ENCODE measurements at regions not wholly inside any gene's neighbourhood (a gene's known extent, or its start where the extent isn't known, plus 50 kb on each side); places are given as distances from the start of the nearest gene placed in this dataset.

DNA sequence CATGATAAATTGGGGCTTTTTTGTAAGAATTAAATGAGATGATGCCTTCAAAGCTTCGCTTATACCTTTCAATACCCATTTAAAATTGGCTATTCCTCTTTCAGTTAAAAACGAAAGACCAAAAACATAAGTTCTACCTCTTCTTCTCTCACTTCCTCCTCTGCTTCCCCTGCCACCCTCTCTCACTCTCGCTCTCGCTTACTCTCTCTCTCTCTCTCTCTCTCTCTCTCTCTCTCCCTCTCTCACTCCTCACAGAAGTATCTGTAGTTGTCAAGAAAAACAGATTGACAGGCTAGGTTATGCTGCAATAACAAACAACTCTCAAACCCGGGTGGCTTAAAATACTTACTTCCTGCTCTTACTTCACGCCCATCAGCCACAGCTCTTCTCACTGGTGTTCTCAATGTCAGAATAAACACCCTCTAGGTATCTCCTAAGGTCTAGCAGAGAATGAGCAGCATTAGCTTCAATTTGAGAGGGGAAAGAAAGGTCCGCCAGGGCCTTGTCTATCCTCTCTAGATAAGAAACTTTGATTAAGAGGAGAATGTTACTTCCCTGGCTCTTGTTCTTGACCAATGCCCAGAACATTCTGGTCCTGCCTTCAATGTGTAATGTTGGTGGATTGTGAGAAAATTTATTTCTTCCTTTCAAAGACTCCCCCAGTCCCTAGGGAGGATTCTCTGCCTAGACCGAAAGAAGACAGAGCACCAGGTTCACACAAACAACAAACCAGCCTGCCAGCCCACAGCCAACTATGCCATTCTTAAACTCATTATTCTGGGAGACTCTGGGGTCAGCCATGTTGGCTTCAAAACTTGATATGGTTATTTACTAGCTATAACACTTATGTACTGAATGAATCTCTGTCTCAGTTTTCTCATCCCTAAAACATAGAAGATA lies 1028.7 kb downstream of the XPNPEP1 start:
- no peak for TF ChIP-seq Cebpa-rat (IDR thresholded peaks at IDR 0.05)
- H3K27ac ChIP-seq: no peak overlapping the region
- H3K36me3 ChIP-seq: no peaks in the 10 kb centered on the region
- H3K4me3 ChIP-seq: no peak overlapping the region
- H4K20me1 ChIP-seq: no peaks in the 10 kb centered on the region
- no peaks in the 10 kb centered on the region for H3K9me3 ChIP-seq
- peaks cover 13% of the 10 kb centered on the region for H3K4me1 ChIP-seq
- H3K27me3 ChIP-seq: no peaks in the 10 kb centered on the region
- no peak overlapping the region for H3K9ac ChIP-seq
- H3K4me2 ChIP-seq: peak overlapping the region; percentile 39

DNA sequence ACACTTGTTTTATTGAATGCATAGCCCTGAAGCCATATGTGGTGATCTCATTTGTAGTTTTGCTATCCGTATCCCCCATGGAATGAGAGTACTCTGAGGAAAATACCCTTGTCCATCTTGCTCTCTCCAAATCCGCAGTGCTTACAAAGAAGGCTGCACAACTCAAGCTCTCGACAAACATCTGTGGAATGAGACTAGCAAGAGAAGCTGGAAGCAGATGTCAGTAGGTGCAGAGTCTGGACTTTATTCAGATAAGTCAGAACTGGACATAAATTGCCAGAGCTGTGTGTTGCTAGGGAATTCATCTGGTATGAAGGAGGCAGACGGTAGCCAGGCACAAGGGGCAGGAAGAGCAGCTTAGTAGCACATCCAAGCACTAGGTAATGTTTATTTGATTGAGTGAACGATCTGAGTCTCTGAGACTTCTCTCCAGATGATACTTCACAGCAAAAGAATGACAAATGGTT lies 1046.2 kb downstream of the XPNPEP1 start:
- Histone ChIP-seq H3K4me2 (no peak overlapping the region), H3K4me3 (no peak overlapping the region), H3K9me3 (no peaks in the 10 kb centered on the region), H3K4me1 (no peaks in the 10 kb centered on the region), H3K9ac (no peak overlapping the region), H3K27me3 (no peaks in the 10 kb centered on the region), H3K36me3 (no peaks in the 10 kb centered on the region), H3K27ac (no peak overlapping the region), H4K20me1 (no peaks in the 10 kb centered on the region)
- no peak for TF ChIP-seq Cebpa-rat (IDR thresholded peaks at IDR 0.05)

DNA sequence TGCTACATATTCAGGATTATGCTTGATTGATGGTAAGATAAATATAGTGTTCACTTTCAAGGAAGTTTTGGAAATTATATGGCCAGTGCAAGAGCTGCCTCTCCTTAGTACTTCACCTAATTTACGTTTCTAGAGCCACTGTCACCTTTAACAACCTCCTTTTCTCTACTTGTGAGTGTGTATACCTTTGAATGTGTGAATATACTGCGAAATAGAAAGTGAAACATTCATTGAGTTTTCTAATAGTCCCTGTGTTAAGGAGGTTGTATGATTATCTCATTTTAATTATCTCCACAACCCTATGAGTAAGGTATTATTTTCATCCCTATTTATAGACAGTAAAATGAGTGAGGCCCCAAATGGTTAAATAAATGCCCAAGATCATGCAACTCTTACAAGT lies 1050.5 kb downstream of the XPNPEP1 start:
- Histone ChIP-seq H3K36me3 (no peaks in the 10 kb centered on the region), H3K27me3 (no peaks in the 10 kb centered on the region), H3K27ac (no peak overlapping the region), H3K9me3 (no peaks in the 10 kb centered on the region), H3K4me1 (no peaks in the 10 kb centered on the region), H4K20me1 (no peaks in the 10 kb centered on the region), H3K4me3 (no peak overlapping the region), H3K9ac (no peak overlapping the region), H3K4me2 (no peak overlapping the region)
- no peak for TF ChIP-seq Cebpa-rat (IDR thresholded peaks at IDR 0.05)

DNA sequence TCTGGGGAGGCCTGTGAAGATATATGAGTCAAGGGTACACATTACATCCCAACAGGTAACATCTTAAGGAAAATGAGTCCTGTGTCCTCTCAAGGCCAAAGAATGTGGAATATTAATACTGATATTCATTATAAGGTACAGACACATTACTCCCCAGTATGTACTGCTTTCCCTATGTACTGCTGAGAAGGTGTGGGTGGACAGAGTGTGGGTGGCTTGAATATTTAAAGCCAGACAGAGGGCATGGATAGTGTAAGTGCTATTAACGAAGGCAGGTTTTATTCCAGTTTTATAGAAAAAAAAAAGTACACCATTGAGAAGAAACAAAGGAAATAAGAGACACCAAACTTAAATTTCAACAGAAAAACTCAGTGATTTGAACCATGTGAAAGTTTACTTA lies 1054.4 kb downstream of the XPNPEP1 start:
- Histone ChIP-seq H3K4me3 (no peak overlapping the region), H3K27ac (no peak overlapping the region), H3K4me2 (no peak overlapping the region), H3K27me3 (no peaks in the 10 kb centered on the region), H3K9me3 (no peaks in the 10 kb centered on the region), H4K20me1 (no peaks in the 10 kb centered on the region), H3K4me1 (no peaks in the 10 kb centered on the region), H3K9ac (no peak overlapping the region), H3K36me3 (no peaks in the 10 kb centered on the region)
- no peak for TF ChIP-seq Cebpa-rat (IDR thresholded peaks at IDR 0.05)

DNA sequence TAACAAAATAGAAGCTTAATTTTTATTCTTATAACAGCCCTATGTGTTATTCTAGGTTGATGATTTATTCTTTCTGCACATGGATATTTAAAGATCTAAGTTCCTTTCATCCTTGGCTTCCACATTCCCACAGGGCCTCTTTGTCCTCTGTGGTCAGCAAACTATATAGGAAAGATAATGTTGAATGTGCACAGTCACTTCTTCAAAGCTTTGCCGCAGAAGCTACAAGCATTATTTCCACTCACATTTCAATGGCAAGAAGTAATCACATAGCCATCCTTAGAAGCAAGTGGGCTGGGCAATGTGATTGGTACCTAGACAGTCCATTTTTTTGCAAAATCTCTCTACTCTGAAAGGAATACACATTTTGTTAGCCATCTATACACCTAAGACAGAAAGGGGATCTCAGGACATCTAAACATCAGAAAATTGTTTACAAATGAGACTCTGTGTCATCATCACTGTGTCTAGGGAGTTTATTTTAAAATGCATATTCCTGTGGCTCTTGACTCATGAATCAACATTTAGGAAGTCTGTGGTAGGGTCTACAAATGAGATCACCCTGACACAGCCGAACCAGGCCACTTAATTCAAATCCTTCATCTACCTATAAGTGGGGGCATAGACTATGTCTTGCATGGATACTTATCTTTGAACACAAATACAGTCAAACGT lies 1060.5 kb downstream of the XPNPEP1 start:
- H3K9me3 ChIP-seq: no peaks in the 10 kb centered on the region
- no peaks in the 10 kb centered on the region for H3K36me3 ChIP-seq

DNA sequence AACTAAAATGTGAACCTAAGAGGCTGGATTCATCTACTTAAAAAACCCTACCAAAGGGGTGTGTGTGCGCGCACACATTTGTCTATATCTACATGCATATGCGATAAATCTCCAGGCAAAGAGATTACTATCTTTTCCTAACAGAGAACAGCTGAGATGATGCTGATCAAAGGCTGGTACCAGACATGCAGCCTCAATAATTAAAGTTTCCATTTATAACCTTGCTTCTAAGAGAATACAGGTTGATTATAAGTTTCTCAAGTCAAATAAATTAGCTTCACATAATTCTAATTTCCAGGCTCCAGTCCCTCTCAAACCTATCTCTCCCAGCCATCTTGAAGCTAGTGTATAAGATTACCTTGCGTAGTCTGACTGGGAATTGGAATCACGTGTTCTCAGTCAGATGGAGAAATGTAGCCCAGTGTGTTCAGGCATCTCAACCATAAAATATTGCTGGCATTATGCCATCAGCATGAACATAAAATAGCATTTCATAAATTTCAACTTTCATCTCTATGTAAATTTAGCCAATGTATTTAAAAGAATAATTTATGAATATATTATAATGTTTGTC lies 1062.0 kb downstream of the XPNPEP1 start:
- Histone ChIP-seq H3K4me2 (no peak overlapping the region), H3K27ac (no peak overlapping the region), H3K9ac (no peak overlapping the region), H4K20me1 (no peaks in the 10 kb centered on the region), H3K9me3 (no peaks in the 10 kb centered on the region), H3K4me3 (no peak overlapping the region), H3K4me1 (no peaks in the 10 kb centered on the region), H3K36me3 (no peaks in the 10 kb centered on the region), H3K27me3 (no peaks in the 10 kb centered on the region)
- TF ChIP-seq Cebpa-rat (IDR thresholded peaks at IDR 0.05): no peak

More for the DNA sequence above, 1060.5 kb downstream of the XPNPEP1 start:
- Histone ChIP-seq H4K20me1 (no peaks in the 10 kb centered on the region), H3K4me1 (no peaks in the 10 kb centered on the region), H3K27ac (no peak overlapping the region), H3K9ac (no peak overlapping the region), H3K27me3 (no peaks in the 10 kb centered on the region), H3K4me3 (no peak overlapping the region), H3K4me2 (no peak overlapping the region)
- TF ChIP-seq Cebpa-rat (IDR thresholded peaks at IDR 0.05): no peak

DNA sequence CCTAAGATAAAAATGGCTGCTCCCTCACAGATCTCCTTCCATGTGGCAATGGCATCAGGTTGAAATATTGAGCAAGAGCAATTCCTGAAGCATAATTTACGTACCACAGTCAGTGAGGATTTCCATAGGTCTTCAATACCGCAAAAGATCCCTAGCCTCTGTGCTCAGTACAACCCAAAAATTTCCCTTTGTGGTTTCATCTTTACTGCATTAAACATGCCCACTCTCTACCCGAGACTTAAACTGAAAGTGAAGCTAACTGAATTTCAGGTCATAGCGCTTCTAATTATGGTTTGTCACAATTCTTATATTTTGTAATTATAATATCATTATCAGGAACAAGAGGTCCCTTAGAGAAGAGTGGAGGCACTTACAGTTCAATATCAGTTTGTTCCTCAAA lies 1071.1 kb downstream of the XPNPEP1 start:
- peak overlapping the region; percentile 44; the same call in 1 of the 2 replicates for H3K27ac ChIP-seq
- no peak overlapping the region for H3K9ac ChIP-seq
- no peaks in the 10 kb centered on the region for H3K9me3 ChIP-seq
- no peak; the same call in 1 of the 2 replicates for TF ChIP-seq Cebpa-rat (IDR thresholded peaks at IDR 0.05)
- peak overlapping the region; percentile 53 for H3K4me2 ChIP-seq
- no peak overlapping the region for H3K4me3 ChIP-seq
- no peaks in the 10 kb centered on the region for H4K20me1 ChIP-seq
- no peaks in the 10 kb centered on the region for H3K36me3 ChIP-seq
- peaks cover 44% of the 10 kb centered on the region for H3K4me1 ChIP-seq
- H3K27me3 ChIP-seq: no peaks in the 10 kb centered on the region

DNA sequence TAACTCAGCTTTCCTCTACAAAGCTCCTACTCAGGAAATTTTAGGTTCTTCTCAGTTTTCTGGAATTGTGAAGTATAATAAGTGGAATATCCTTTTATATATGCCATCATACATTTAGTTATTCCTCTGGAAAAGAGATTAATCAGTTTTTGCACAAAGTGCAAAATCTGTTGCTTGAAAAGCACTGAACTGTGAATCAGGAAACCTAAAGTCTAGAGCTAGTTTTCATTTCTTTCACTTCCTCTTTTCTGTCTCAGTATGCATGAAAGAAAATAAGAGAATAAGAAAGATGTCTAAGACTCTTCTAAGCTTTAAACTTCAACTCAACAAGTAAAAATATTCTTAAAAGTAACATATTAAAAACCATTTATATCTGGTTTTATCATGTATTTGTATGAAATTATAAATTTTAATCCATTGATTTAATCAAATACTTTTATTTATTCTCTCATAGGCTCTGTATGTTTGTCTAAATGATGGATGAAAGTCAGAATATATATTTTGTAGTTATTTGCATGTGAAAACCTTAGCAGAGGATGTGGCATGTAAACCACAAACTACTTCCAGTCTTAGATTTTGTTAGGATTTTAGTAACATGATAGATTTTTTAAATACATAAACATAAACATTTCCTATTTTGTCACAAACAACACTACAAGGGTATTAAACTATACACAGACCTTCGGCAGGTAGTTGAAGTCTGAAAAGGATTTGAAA lies 1073.0 kb downstream of the XPNPEP1 start:
- no peaks in the 10 kb centered on the region for H3K27me3 ChIP-seq
- H3K9me3 ChIP-seq: no peaks in the 10 kb centered on the region
- H4K20me1 ChIP-seq: no peaks in the 10 kb centered on the region
- peak overlapping the region; percentile 2; the same call in 1 of the 2 replicates for H3K27ac ChIP-seq
- peak overlapping the region; percentile 31 for H3K4me2 ChIP-seq
- no peak overlapping the region for H3K4me3 ChIP-seq
- peaks cover 44% of the 10 kb centered on the region for H3K4me1 ChIP-seq
- no peak overlapping the region for H3K9ac ChIP-seq
- no peaks in the 10 kb centered on the region for H3K36me3 ChIP-seq
- no peak for TF ChIP-seq Cebpa-rat (IDR thresholded peaks at IDR 0.05)

DNA sequence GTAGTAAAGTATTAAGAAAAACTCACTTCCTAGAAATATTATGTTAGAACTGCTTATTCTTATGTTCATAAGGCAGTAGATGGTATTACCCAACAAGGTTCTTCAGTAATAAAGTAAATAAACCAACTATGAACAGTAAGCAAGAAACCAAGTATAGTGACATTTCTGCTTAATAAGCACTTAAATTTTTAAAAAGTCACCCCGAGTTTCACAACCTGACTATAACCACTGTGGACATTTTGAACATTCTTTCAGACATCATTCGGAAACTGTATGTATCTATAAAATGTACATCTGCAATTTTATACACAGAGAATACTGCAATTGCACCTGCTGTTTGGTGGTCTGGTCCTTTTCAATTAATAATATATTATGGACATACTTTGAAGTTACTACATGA lies 1073.6 kb downstream of the XPNPEP1 start:
- no peaks in the 10 kb centered on the region for H3K27me3 ChIP-seq
- peaks cover 44% of the 10 kb centered on the region for H3K4me1 ChIP-seq
- TF ChIP-seq Cebpa-rat (IDR thresholded peaks at IDR 0.05): no peak
- H3K9me3 ChIP-seq: no peaks in the 10 kb centered on the region
- H3K9ac ChIP-seq: no peak overlapping the region
- H3K36me3 ChIP-seq: no peaks in the 10 kb centered on the region
- no peak overlapping the region for H3K27ac ChIP-seq
- peak overlapping the region; percentile 31 for H3K4me2 ChIP-seq
- H4K20me1 ChIP-seq: no peaks in the 10 kb centered on the region
- H3K4me3 ChIP-seq: no peak overlapping the region
